ENCODE measurements at regions not wholly inside any gene's neighbourhood (a gene's known extent, or its start where the extent isn't known, plus 50 kb on each side); places are given as distances from the start of the nearest gene placed in this dataset.

DNA sequence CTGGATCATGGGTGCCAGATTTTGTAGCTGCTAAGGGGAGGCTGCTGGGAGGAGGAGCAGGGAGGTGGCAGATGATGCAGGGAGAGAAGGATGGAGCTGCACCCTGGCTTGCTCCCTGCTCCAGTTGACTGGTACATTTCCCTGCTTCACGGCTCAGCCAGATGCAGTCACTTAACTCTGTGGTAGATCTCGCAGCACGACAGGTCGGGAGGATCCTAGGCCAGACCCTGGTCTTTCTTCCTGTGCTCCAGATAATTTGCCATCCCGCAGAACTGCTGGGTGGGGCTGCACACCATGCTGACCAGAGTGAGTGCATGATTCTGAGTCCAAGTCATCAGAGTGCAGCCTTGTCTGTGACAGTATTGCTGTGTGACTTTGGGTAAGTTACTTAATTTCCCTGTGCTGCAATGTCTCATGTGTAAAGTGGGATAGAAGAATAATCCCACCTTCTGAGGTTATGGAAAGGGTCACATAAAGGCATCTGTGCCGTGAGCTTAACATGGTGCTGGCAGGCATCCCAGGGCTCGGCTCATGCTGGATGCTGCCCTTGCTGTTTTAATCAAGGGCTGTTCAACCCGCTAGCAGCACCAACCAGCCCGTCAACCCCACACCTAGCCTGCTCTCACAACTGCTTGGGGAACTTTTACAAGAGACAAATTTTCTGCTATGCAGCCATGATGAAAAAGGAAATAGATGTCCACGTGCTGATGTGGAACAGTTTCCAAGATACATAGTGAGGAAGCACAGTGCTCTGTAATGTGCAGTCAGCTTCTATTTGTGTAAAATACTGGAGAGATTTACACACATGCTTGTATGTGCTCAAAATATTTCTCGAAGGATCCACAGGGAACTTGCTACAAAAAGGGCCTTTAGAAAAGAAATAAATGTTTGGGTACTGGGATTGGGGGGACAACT is 257.9 kb downstream of the CDH26 start:
- DNase-seq, result no peak

DNA sequence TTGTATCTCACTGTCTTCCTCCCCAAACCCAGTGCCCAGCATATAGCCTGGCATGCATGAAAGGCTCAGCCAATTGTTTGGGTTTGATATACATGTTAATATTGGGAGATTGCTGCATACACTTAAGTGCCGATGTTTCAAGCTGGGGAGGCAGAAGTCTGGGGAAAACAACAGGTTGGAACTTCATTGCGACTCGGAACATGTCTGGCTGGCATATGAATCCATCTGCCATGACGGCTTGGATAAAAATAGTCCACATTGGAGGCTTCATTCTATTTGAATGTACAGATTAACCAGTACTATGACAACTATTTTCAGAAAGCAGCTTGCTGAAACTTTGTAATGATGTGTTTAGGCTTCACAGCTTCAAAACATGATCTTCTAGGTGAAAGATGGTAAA is 261.0 kb downstream of the CDH26 start:
- DNase-seq, result no peak

GRCh38 chr20:60219984-60220562 is 261.9 kb downstream of the CDH26 start:
- DNase-seq, result no peak

- DNase-seq, result no peak
Measured at GRCh38 chr20:60220706-60221105, 262.5 kb downstream of the CDH26 start.

DNA sequence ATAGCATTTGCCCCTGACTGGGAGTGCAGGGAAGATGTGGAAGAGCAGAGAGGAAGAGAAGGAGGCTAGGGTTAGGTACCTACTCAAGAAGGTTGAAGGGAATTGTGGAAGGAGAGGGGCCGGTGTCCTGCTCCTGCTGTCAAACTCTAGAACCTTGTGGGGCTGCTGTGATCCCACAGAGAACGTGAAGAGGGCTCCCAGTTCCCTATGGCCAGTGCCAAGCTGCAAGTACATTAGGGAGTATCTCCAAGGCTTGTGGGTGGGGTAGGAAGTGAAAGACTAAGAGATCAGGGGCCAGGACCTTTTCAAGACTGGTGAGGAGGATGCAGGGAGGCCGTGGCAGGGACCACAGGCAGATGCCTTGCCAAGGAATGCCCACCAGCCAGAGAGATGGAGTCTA is 263.4 kb downstream of the CDH26 start:
- no peak for DNase-seq

- DNase-seq, result no peak
Measured at GRCh38 chr20:60222497-60222896, 264.3 kb downstream of the CDH26 start.

- no peak for DNase-seq
Measured at GRCh38 chr20:60223174-60223573, 265.0 kb downstream of the CDH26 start.

DNA sequence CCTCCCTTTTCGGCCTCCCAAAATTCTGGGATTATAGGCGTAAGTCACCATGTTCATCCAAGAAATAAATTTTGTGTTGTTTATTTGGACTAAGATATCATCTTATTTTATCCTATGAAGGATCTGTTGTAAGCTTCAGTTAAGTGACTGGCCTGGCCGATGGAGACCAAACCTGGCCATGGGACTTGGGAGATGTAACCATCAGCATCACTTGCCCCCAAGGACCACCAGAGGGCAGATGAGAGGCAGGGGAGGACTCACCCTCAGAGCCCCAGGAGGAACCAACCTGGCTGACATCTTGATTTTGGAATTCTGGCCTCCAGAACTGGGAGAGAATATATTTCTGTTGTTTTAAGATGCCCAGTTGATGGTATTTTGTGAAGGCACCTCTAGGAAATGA is 266.7 kb downstream of the CDH26 start:
- no peak for DNase-seq

DNA sequence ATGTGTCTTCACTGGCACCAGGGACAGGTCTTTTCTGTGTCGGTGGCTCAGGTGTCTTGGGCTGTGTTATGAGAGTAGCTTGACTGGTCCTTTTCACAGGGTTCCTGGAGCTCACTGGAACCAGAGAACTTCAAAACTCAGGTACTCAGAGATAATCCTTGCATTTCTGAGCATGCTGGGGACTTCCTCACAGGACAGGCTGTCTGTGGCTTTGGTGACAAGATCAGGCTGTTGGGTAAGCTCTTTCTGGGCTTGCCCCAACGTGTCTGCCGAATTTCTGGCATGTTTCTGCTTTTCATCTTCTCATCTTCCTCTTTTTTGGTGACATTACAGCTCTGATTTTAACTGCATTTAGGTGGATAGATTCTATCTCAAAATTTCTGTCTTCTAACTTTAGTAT is 270.0 kb downstream of the CDH26 start:
- no peak for DNase-seq

DNA sequence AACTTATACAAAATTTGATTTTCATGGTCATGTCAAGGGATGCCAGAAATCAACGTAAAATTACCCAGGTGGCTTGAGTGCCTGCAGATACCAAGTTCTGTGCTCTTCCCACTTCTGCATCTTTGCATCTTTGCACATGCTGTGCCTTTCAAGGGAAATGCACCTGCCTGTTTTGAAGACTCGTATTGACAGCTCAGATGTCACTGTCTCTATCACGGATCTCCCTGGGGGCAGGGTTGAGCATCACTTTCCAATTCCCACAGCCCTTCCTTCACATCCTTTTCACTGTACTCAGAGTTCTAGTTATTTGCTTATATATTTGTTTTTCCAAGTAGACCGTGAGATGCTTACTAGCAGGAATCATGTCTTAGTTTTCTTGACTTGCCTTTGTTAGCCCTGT is 274.2 kb downstream of the CDH26 start:
- no peak for DNase-seq

DNA sequence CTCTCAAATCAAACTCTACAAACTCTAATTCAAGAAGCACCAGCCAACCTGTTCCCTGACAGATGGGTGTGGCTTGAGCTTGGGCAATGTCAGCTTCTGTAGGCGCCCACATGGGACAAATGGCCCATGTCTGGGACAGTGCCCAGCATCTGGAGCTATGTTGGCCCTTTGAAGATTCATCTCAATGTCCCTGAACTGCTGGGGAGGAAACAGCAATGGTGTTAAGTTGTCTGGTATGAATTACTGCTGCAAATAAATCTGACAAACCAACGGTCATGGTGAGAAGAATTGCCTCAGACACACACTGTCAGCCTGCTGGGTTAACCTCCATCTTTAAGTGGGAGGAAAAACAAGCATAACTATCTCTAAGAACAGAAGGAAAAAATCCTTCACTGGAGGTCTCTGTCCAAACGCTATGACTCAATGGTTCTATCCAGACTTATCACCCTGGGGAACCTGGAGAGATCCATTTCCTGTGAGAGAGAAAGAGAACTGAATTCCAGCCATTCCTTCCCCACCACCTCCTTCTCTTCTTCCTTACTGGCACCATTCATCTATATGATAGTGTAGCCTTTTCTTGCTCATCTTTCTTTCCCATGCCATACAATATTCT is 274.9 kb downstream of the CDH26 start:
- no peak for DNase-seq

DNA sequence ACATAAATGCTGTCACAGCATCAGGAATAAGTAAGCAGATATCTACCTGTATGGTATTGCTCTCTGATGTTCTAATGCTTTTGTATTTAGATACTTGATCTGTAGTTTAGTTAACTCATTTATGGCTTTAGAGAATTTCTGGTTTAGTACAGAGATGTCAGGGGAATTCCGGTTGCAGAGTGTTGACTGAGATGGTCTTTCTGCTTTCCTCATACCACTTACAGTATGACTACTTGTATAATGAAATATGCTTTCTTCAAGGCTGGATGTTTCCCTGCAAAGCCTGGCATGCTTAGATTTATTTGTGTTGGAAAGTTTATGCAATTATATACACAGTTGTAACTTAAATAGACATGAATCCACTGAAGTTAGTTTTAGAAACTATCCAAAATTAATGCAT is 278.4 kb downstream of the CDH26 start:
- no peak for DNase-seq

- DNase-seq, result no peak
Measured at GRCh38 chr20:60237981-60238380, 279.8 kb downstream of the CDH26 start.

DNA sequence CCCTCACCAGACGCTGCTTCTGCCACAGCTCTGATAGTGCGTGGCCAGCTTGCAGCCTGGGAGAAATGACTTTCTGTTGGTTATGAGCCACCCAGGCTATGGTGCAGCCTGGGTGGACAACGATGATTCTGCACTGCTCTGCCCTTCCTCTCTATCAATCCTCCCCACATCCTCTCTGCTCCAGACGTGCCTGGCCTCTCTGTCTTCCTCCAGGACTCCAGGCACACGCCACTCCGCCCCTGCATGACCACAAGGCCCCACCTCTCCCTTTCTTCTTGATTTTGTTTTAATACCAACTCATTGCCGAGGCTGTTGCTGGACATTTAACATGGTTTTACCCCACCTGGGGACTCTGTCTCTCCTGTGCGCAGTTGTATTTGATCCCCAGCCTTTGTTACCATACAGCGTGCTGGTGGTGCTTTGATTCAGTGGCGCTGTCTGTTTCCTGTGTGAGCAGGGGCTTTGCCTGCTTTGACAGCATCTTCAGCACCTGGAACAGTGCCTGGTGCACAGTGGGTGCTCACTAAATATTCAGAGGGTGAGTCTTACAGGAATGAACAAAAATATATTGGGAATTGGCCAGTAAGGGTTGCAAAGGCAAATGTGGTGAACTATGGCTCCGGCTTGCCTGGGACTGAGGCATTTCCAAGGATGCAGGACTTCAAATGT is 280.9 kb downstream of the CDH26 start:
- DNase-seq, result no peak

- no peak for DNase-seq
Measured at GRCh38 chr20:60239956-60240355, 281.7 kb downstream of the CDH26 start.

DNA sequence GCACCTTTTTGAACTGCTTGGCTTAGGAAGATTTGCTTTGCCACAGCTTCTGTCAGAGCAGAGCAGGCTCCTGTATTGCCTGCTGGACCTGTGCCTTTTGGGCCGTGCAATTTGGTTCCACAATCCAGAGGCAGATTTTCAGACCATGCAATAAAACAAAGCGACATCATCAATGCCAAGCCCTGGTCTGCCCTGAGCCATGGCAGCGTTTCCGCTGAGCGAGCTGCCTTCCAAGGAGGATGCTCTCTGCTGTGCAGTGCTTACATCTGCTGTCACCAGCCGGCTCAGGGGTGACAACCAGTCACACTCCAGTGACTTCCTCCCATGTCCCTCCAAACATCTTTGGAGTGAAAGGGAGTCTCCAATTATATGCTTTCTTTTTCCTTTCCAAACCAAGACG is 282.2 kb downstream of the CDH26 start:
- no peak for DNase-seq

GRCh38 chr20:60240986-60241385 is 282.8 kb downstream of the CDH26 start:
- DNase-seq, result no peak

DNA sequence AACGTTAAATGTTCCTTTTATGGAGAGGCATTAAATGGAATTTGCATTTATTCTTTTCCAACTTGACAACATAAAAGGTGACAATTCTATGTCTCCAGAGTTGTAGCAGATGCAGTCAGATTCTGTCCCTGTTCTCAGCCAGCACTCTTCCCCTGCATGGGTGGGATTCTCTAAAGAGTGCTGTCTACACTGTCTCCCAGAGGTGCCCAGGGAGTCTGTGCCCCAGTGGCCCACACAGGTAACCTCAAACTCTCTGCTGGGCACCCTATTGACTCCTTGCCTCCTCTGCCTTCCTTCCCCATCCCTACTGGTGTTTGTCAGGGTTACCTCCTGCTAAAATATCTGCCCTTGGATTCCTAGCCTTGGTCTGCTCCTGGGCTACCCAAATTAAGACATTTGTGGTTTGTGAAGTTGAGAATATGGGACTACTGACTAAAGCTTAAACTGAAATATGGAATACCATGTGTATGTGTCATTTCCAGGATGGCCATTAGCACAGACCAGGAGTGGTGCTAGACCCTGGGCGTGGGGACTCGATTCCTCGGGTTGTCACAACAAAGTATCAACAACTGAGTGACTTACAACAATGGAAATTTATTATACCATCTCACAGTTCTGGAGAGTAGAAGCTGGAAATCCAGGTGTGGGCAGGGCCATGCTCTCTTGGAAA is 284.7 kb downstream of the CDH26 start:
- no peak for DNase-seq

DNA sequence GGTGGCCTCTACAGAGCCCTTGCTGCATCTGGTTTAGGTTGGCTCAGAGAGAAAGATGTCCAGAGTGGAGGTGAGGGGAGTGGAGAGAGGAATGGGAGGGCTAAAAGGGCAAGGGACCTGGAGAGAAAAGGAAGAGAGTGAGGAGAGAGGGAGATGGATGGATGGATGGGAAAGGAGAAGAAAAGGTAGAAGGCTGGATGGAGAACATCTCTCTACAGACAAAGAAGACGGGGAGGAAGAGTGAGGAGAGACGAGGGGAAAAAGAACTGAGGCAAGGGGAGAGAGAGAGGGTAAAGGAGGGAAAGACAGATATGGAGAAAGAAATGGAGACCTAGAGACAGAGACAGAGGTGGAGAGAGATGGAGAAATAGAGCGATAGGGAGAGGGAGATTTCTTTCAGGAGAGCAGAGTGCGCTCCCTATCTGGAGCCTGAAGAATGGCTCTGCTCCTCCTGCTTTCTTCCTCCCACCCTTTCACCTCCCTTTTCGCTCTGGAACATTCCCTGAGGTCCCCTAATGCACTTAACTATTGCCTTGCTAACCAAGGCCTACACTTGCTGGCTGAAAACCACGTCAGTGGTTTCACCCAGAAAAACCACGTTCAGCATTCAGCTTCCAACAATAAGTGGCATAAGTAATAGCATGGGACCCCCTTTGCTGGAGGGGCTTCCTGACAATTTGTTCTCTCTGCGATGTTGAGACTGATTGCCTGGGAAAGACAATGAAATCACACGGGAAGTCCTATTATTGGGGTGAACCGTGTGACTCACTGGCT is 286.3 kb downstream of the CDH26 start:
- no peak for DNase-seq

GRCh38 chr20:60246751-60247150 is 288.5 kb downstream of the CDH26 start:
- no peak for DNase-seq

DNA sequence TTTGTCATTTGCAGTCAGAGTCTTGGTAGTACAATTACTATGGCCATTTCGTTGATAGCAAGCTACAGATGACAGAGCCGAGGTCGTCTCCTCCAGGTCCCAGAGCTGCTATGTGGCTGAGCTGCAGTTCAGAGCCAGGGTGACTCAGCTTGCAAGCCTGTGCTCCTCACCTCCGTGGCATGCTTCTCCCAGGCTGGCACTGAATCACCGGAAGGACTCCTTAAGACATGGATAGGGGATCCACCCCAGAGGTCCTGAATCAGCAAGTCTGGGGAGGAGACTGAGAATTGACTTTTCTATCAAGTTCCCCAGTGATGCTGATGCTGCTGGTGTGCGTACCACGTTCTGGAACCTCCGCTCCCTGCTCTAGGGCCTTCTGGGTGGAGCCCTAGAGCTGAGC is 291.2 kb downstream of the CDH26 start:
- DNase-seq, result no peak

- DNase-seq, result no peak
Measured at GRCh38 chr20:60250251-60250650, 292.0 kb downstream of the CDH26 start.

Measured in left hindlimb (tissue), 1 donor.